ENCODE measurements at regions not wholly inside any gene's neighbourhood (a gene's known extent, or its start where the extent isn't known, plus 50 kb on each side); places are given as distances from the start of the nearest gene placed in this dataset.

- no peak for TF ChIP-seq CTCF (IDR thresholded peaks at IDR 0.05; ENCODE audit: borderline replicate concordance, extremely low read depth, low read length, poor library complexity, severe bottlenecking)
- TF ChIP-seq EZH2 (IDR thresholded peaks at IDR 0.05; ENCODE audit: borderline replicate concordance, low read depth, low read length, severe bottlenecking): no peak
Observed at GRCh38 chr21:23593582-23593981, 2013.7 kb downstream of the MRPL39 start.

All from DND-41 (cell line).